Effector memory CD8-positive, alpha-beta T cell (primary cell): ENCODE measurements at regions not wholly inside any gene's neighbourhood (a gene's known extent, or its start where the extent isn't known, plus 50 kb on each side); places are given as distances from the start of the nearest gene placed in this dataset.

Experiments
- ATAC-seq: fragments of 150-1000 bp; cut with Tn5 transposase; replicated peaks from 2 replicates; pipeline ENCODE4 v1.10.0; 2021; ENCODE audit warnings: mild to moderate bottlenecking, moderate library complexity
- DNase-seq, 3 experiments: peaks; one replicate each; pipeline ENCODE4 v3.0.0; 2021
- H3K27ac Mint-ChIP-seq, 2 donors: one replicate each; pipeline ENCODE4 v1.8.0; 2022; ENCODE audit warnings: mild to moderate bottlenecking in 2 of 2, mixed read lengths in 2 of 2, moderate library complexity in 2 of 2
- H3K27me3 Mint-ChIP-seq, 2 donors: one replicate each; pipeline ENCODE4 v1.8.0; 2022; ENCODE audit warnings: mixed read lengths in 2 of 2
- H3K36me3 Mint-ChIP-seq: one replicate; pipeline ENCODE4 v1.8.0; 2022; ENCODE audit warnings: mild to moderate bottlenecking, moderate library complexity, mixed read lengths; ENCODE audit not compliant: insufficient read depth
- H3K4me1 Mint-ChIP-seq, 2 donors: one replicate each; pipeline ENCODE4 v1.8.0; 2022; ENCODE audit warnings: low read depth in 2 of 2, mixed read lengths in 2 of 2
- H3K4me3 Mint-ChIP-seq, 2 donors: one replicate each; pipeline ENCODE4 v1.8.0; 2022; ENCODE audit warnings: mild to moderate bottlenecking in 2 of 2, mixed read lengths in 2 of 2, moderate library complexity in 2 of 2
- H3K9me3 Mint-ChIP-seq, 2 donors: one replicate each; pipeline ENCODE4 v1.8.0; 2022; ENCODE audit warnings: mixed read lengths in 2 of 2

GRCh38 chr15:62927836-62928235, 114.7 kb upstream of the TPM1 start:
- Mint-ChIP-seq H3K4me1 (no peaks in the 10 kb centered on the region), H3K27ac (no peak overlapping the region), H3K27me3 (peaks cover 25 to 37% of the 10 kb centered on the region in 2 donors), H3K36me3 (no peaks in the 10 kb centered on the region), H3K4me3 (no peak overlapping the region), H3K9me3 (no peaks in the 10 kb centered on the region)
- ATAC-seq (no peak), DNase-seq (no peak)

DNA sequence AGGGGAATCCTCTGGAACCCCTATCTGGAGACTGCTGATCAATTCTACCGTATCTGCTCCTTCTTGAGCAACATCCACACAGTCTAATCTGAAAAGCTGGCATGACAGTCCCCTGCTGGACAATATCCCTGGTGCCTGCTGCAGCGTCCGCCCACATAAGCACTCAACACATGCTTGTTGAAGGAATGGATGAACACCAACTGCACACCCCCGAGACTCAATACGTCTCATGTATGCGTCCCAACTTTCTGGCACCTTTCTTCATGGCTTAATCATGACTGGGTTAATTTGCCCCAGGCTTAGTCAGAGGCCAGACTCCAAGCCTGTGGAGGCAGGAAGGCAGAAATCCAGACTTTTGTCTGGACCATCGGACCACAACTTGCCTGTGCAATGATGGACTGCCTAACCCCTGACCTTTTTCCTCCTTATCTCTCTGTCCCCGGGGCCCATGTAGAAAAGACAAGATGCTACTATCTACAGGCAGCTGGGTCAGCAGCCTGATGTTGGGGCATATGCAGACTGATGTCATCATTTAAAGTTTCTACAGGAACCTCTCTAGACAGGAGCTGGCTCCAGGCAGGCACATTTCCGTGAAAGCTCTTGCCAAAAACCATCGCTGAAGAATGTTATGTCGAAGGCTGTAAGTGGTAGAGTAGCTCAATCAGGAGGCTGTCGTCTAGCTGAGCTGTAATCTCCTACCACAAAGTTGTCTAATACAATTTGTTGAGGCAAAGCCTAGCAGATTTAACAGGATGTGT, 114.1 kb upstream of the TPM1 start:
- Mint-ChIP-seq H3K4me3 (no peak overlapping the region), H3K36me3 (no peaks in the 10 kb centered on the region), H3K4me1 (no peaks in the 10 kb centered on the region), H3K27me3 (peaks cover 20 to 32% of the 10 kb centered on the region in 2 donors), H3K9me3 (no peaks in the 10 kb centered on the region), H3K27ac (no peak overlapping the region)
- ATAC-seq, result no peak
- DNase-seq, result no peak

GRCh38 chr15:62929000-62929357, 113.6 kb upstream of the TPM1 start:
- Mint-ChIP-seq H3K4me3 (no peak overlapping the region), H3K27ac (no peak overlapping the region), H3K4me1 (no peaks in the 10 kb centered on the region), H3K27me3 (peaks cover 23 to 36% of the 10 kb centered on the region in 2 donors), H3K9me3 (no peaks in the 10 kb centered on the region), H3K36me3 (no peaks in the 10 kb centered on the region)
- ATAC-seq (no peak), DNase-seq (no peak)

DNA sequence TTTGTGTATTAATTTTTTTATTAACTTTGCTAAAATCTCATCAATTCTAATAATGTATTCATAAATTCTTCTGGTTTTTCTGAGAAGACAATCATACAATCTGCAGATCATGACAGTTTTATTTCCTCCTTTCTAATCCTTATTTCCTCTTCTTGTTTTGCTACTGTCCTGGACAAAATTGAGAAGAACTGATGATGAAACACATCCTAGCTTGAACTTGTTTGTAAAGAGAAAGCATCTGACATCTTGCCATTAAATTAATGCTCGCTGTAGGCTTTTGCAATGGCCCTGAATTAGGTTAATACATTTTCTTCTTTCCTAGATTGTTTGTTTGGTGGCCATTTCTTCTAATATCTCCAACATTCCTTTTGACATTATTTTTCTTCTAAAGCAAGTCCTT, 110.9 kb upstream of the TPM1 start:
- no peak overlapping the region for H3K27ac Mint-ChIP-seq
- H3K4me3 Mint-ChIP-seq, result no peak overlapping the region
- H3K27me3 Mint-ChIP-seq, result peaks cover 39 to 46% of the 10 kb centered on the region in 2 donors
- DNase-seq, result no peak
- no peaks in the 10 kb centered on the region for H3K9me3 Mint-ChIP-seq
- H3K4me1 Mint-ChIP-seq, result no peaks in the 10 kb centered on the region
- no peaks in the 10 kb centered on the region for H3K36me3 Mint-ChIP-seq
- no peak for ATAC-seq

DNA sequence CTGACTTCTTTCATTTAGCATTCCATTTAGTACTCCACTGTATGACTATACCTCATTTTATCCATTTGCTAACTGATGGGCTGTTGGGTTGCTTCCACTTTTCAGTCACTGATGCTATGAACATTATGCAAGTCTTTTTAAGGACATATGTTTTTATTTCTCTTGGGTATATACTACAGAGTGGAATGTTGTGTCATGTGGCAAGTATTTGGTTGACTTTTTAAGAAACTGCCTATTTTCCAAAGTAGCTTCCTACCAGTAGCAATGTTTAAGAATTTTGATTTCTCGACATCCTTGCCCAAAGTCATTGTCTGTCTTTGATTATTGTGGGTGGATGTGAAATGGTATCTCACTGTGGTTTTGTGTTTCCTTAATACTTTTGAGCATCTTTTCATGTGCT, 110.1 kb upstream of the TPM1 start:
- ATAC-seq (no peak), DNase-seq (no peak)
- Mint-ChIP-seq H3K9me3 (no peaks in the 10 kb centered on the region), H3K27ac (no peak overlapping the region), H3K36me3 (no peaks in the 10 kb centered on the region), H3K27me3 (peaks cover 41 to 49% of the 10 kb centered on the region in 2 donors), H3K4me3 (no peak overlapping the region), H3K4me1 (no peaks in the 10 kb centered on the region)

- Mint-ChIP-seq H3K4me3 (no peak overlapping the region), H3K27ac (no peak overlapping the region), H3K9me3 (no peaks in the 10 kb centered on the region), H3K27me3 (peaks cover 49 to 54% of the 10 kb centered on the region in 2 donors), H3K4me1 (no peaks in the 10 kb centered on the region), H3K36me3 (no peaks in the 10 kb centered on the region)
- ATAC-seq, result no peak
- no peak for DNase-seq
Measured at GRCh38 chr15:62933386-62933785, 109.2 kb upstream of the TPM1 start.

- H3K27me3 Mint-ChIP-seq, result peaks cover 57 to 59% of the 10 kb centered on the region in 2 donors
- H3K9me3 Mint-ChIP-seq, result no peaks in the 10 kb centered on the region
- H3K4me1 Mint-ChIP-seq, result no peaks in the 10 kb centered on the region
- H3K27ac Mint-ChIP-seq, result no peak overlapping the region
- H3K36me3 Mint-ChIP-seq, result no peaks in the 10 kb centered on the region
- H3K4me3 Mint-ChIP-seq, result no peak overlapping the region
- no peak for DNase-seq
- no peak for ATAC-seq
Measured at GRCh38 chr15:62934236-62934971, 108.1 kb upstream of the TPM1 start.

DNA sequence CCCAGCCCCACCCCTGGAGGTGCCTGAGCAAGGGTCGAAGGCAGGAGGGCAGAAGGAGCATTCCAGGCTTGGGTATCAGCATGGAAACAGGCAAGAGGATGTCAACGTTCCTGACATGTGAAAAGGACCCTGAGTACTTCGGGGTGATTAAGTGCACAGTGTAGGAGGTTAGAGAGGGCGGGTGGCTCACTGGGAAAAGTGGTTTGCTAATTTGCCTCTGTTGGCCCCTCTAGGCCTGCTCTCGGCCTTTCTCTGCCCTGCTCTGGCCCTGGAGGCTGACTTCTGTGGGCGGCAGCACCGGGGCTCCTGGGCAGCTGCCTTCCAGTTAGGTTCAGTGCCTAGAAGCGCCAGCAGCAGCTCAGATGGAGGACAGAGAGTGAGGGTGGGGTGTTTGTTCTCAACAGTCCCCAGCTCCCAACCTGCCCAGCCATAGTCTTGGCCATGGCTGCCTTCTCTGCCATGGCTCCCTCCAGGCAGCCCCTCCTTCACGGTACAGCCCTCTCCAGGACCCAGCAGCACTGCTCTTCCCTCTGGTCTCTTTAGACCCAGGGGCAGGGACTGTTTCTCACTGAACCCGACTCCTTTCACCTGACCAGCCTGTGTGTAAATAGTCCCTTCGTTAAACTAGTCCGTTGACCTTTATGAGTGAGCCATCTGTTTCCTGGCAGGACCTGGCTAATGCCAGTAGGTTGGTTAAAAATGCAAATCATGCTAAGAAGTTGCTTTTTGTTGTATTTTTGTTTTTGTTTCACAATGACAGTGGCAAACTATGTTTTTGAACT, 107.1 kb upstream of the TPM1 start:
- peaks cover 67 to 68% of the 10 kb centered on the region in 2 donors for H3K27me3 Mint-ChIP-seq
- H3K36me3 Mint-ChIP-seq, result no peaks in the 10 kb centered on the region
- H3K27ac Mint-ChIP-seq, result no peak overlapping the region
- ATAC-seq, result no peak
- no peak for DNase-seq
- H3K4me1 Mint-ChIP-seq, result no peaks in the 10 kb centered on the region
- no peaks in the 10 kb centered on the region for H3K9me3 Mint-ChIP-seq
- no peak overlapping the region for H3K4me3 Mint-ChIP-seq

GRCh38 chr15:62938825-62939224, 103.7 kb upstream of the TPM1 start:
- H3K27me3 Mint-ChIP-seq, result peaks cover 87 to 97% of the 10 kb centered on the region in 2 donors
- no peak for ATAC-seq
- H3K27ac Mint-ChIP-seq, result no peak overlapping the region
- H3K4me1 Mint-ChIP-seq, result no peaks in the 10 kb centered on the region
- H3K36me3 Mint-ChIP-seq, result no peaks in the 10 kb centered on the region
- DNase-seq, result no peak
- H3K9me3 Mint-ChIP-seq, result no peaks in the 10 kb centered on the region
- no peak overlapping the region for H3K4me3 Mint-ChIP-seq

GRCh38 chr15:62940093-62940754, 102.3 kb upstream of the TPM1 start:
- no peak for ATAC-seq
- H3K27me3 Mint-ChIP-seq, result peaks cover 78 to 93% of the 10 kb centered on the region in 2 donors
- H3K9me3 Mint-ChIP-seq, result no peaks in the 10 kb centered on the region
- DNase-seq, result no peak
- H3K36me3 Mint-ChIP-seq, result no peaks in the 10 kb centered on the region
- no peaks in the 10 kb centered on the region for H3K4me1 Mint-ChIP-seq
- no peak overlapping the region for H3K27ac Mint-ChIP-seq
- H3K4me3 Mint-ChIP-seq, result no peak overlapping the region

DNA sequence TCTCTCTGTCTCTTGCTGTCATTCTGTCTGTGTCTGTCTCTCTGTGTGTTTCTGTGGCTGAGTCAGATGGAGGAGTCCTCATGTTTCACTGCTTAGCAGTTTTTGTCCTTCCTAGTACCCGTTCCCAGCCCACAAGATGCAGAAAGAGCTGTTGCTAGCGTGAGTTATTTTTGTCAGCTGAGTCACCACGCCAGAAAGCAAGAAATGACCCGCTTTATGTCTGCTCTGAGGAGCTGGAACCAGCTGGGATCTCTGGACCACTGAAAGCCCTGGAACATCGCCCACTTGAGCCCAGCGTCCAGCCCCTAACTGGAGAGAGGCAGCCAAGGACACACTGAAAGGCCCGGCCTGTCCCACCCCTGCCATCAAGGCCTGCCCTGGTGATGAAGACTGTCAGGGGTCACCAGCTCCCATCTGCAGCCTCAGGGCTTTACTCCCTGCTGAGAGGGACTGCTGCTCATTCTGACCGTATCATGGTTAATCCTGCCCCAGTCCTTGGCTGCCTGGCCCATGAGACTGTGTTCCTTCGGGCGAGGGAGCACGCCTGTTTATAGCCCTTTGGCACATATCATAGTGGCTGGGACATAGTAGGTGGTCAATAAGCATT, 101.7 kb upstream of the TPM1 start:
- DNase-seq, result no peak
- ATAC-seq, result no peak
- peaks cover 72 to 87% of the 10 kb centered on the region in 2 donors for H3K27me3 Mint-ChIP-seq
- H3K27ac Mint-ChIP-seq, result no peak overlapping the region
- no peaks in the 10 kb centered on the region for H3K36me3 Mint-ChIP-seq
- peaks cover 0 to 3% of the 10 kb centered on the region in 2 donors for H3K4me1 Mint-ChIP-seq
- no peaks in the 10 kb centered on the region for H3K9me3 Mint-ChIP-seq
- no peak overlapping the region for H3K4me3 Mint-ChIP-seq

DNA sequence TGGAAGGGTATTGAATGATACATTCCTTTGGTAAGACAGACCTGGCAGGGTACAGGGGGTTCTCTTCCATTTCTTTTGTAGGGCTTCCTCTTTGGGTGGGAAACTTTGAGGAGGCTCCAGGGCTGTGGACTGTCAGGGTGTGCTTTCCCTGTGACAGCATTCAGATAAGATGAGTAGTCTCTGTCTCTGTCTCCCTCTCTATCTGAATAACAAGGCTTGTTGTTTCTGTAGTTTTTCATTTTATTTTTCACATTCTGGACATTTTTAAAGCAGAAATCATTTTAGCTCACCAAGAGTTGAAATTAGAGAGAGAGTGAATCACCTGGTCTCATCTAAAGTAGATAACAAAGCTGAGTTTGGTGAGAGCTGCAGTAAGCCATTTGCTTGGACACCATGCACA, 100.8 kb upstream of the TPM1 start:
- Mint-ChIP-seq H3K4me3 (no peak overlapping the region), H3K36me3 (no peaks in the 10 kb centered on the region), H3K9me3 (no peaks in the 10 kb centered on the region), H3K4me1 (peaks cover 0 to 3% of the 10 kb centered on the region in 2 donors), H3K27ac (no peak overlapping the region), H3K27me3 (peaks cover 67 to 79% of the 10 kb centered on the region in 2 donors)
- DNase-seq (no peak), ATAC-seq (no peak)

- no peak overlapping the region for H3K27ac Mint-ChIP-seq
- H3K27me3 Mint-ChIP-seq, result peaks cover 67 to 76% of the 10 kb centered on the region in 2 donors
- H3K4me3 Mint-ChIP-seq, result no peak overlapping the region
- no peaks in the 10 kb centered on the region for H3K9me3 Mint-ChIP-seq
- DNase-seq, result no peak
- peaks cover 0 to 3% of the 10 kb centered on the region in 2 donors for H3K4me1 Mint-ChIP-seq
- no peaks in the 10 kb centered on the region for H3K36me3 Mint-ChIP-seq
- no peak for ATAC-seq
Measured at GRCh38 chr15:62942428-62942827, 100.1 kb upstream of the TPM1 start.
